22Rv1 (cell line): ENCODE measurements at regions not wholly inside any gene's neighbourhood (a gene's known extent, or its start where the extent isn't known, plus 50 kb on each side); places are given as distances from the start of the nearest gene placed in this dataset.

ENCODE experiments used
- H3K27ac ChIP-seq: fragments of 450-650 bp; 2 replicates; pipeline ENCODE4 v1.5.1; 2017
- CTCF ChIP-seq: fragments of 450-650 bp; IDR thresholded peaks from 2 replicates; pipeline ENCODE4 v1.5.1; 2017; ENCODE audit warnings: mild to moderate bottlenecking
- ZFX ChIP-seq: fragments of 450-650 bp; IDR thresholded peaks from 2 replicates; pipeline ENCODE4 v1.6.1; 2017; ENCODE audit warnings: antibody characterized with exemption, borderline replicate concordance

DNA sequence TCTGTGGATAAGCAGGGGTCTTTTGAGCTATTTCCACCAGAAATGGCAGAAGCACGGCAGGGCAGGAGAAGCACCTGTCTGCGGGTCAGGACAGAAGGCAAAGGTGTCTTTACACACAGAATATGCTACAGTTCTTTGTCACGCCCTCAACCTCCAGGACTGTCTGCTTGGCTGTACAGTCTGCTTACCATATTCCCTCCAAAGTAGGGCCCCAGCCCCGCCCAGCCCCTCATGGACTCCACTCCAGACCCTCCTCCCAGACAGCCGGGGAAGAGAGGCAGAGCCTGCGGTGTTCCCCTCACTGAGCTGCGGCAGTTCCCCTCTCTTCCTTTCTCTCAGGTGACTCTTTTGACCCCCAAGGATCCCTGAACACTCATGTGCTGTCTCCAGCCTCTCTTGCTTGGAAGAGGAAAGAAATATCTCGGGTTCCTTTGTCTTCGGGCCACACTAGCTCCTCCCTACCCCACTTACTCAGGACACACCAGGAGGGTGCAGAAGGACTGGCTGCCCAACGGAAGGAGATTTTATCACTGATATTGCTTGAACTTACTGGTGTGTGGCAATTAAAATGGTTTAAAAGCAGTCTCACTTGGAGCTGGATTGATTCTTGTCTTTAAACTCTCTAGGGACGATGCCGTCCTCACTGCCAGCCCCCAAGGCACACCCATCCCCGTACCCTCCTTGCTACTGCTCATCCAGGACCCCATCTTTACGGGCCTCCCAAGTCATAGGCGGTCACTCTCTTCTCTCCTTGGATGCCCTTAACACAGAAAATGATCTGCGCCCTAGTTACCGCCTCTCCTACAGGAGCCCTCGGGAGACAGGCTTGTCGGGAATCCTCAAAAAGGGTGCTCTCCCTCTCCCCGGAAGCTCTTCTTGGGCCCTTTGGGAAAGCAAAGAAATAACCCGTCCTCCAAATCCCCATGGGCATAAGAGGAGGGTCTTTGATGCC lies 169.7 kb downstream of the TOMM20 start:
- TF ChIP-seq CTCF: no peak
- TF ChIP-seq ZFX: no peak
- peak overlapping the region; percentile 86 for H3K27ac ChIP-seq

DNA sequence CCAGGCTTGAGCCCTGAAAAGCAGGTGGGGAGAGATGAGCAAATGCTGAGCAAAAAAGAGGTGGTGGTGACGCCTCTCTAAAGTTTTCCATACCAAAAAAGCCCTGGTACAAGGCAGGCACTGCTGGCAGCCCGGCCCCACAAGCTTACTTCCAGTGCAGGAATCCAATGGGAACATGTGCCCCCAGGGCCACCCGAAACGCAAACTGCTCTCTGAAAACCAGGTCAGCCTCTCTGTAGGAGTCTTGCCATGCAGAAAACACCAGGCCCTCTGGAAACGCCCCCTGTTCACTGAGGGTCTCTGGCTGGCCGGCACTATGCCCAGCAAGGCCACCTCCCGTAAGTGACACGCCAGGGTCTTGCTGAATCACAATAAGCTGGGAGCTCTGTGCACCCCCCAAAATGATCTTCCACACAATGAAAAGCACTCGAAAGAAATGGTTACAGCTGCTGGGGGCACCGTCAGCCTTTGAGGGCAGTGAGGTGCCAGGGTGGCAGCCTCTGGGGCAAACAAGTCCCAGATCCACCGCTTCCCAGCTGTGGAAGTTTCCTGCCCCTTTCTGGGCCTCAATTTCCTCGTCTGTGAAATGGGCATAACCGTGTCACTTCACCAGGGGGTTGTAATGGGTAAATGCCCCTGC lies 170.5 kb downstream of the TOMM20 start:
- peak overlapping the region; percentile 86 for H3K27ac ChIP-seq
- TF ChIP-seq CTCF: no peak
- TF ChIP-seq ZFX: no peak

- TF ChIP-seq ZFX (no peak), CTCF (no peak)
- peak overlapping the region; percentile 86 for H3K27ac ChIP-seq
These were observed 171.1 kb downstream of the TOMM20 start for GRCh38 chr1:234957330-234958065.

GRCh38 chr1:234956821-234957329 lies 171.8 kb downstream of the TOMM20 start:
- peak overlapping the region; percentile 86 for H3K27ac ChIP-seq
- no peak for TF ChIP-seq CTCF

GRCh38 chr1:234955107-234955731 lies 173.4 kb downstream of the TOMM20 start:
- H3K27ac ChIP-seq: no peak overlapping the region
- no peak for TF ChIP-seq ZFX
- TF ChIP-seq CTCF: no peak

DNA sequence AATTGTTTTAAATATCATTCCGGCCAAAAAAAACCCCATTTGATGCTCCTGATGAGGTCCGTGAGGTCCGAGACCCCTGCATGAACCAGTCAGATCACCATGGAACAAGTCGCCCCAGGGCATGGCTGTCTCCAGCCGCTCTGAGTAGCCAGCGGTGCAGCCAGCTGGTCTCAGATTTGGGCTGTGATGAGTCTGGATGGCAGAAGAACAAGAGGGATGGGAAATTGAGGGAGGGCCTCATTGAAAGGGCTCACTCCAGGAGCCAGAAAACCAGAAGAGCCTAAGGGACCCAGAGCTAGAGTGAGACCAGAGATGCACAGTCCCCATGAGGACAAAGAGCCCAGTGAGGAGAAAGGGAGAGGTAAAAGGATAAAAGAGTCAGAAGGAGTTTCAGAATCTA lies 174.0 kb downstream of the TOMM20 start:
- no peak for TF ChIP-seq CTCF
- TF ChIP-seq ZFX: no peak
- H3K27ac ChIP-seq: no peak overlapping the region
